ENCODE measurements at regions not wholly inside any gene's neighbourhood (a gene's known extent, or its start where the extent isn't known, plus 50 kb on each side); places are given as distances from the start of the nearest gene placed in this dataset.

- no peak for DNase-seq
- intact Hi-C loops (cut with DNase I) = no loop called here
- Histone ChIP-seq H3K27ac (no peak overlapping the region), H3K4me3 (no peak overlapping the region), H3K36me3 (no peaks in the 10 kb centered on the region), H3K9me3 (no peaks in the 10 kb centered on the region), H3K27me3 (ENCODE audit: low read depth) (peaks cover 8% of the 10 kb centered on the region), H3K4me1 (no peaks in the 10 kb centered on the region)
- no peak for ATAC-seq
- no peak for TF ChIP-seq CTCF (IDR thresholded peaks at IDR 0.05)
These were observed 291.3 kb downstream of the OMA1 start for GRCh38 chr1:58255192-58255591.

GRCh38 chr1:58251430-58252073 lies 295.0 kb downstream of the OMA1 start:
- intact Hi-C loops (cut with DNase I) = no loop called here
- Histone ChIP-seq H3K9me3 (no peaks in the 10 kb centered on the region), H3K4me1 (peaks cover 5% of the 10 kb centered on the region), H3K4me3 (no peak overlapping the region), H3K27me3 (ENCODE audit: low read depth) (peaks cover 32% of the 10 kb centered on the region), H3K27ac (no peak overlapping the region), H3K36me3 (no peaks in the 10 kb centered on the region)
- TF ChIP-seq CTCF (IDR thresholded peaks at IDR 0.05) = no peak
- ATAC-seq (no peak), DNase-seq (no peak)

- H3K36me3 ChIP-seq = no peaks in the 10 kb centered on the region
- no peaks in the 10 kb centered on the region for H3K9me3 ChIP-seq
- intact Hi-C loops (cut with DNase I) = no loop called here
- DNase-seq (no peak), ATAC-seq (no peak)
- peaks cover 5% of the 10 kb centered on the region for H3K4me1 ChIP-seq
- peaks cover 35% of the 10 kb centered on the region for H3K27me3 ChIP-seq (ENCODE audit: low read depth)
- no peak overlapping the region for H3K27ac ChIP-seq
- no peak for TF ChIP-seq CTCF (IDR thresholded peaks at IDR 0.05)
- no peak overlapping the region for H3K4me3 ChIP-seq
These were observed 296.0 kb downstream of the OMA1 start for GRCh38 chr1:58250587-58250948.

DNA sequence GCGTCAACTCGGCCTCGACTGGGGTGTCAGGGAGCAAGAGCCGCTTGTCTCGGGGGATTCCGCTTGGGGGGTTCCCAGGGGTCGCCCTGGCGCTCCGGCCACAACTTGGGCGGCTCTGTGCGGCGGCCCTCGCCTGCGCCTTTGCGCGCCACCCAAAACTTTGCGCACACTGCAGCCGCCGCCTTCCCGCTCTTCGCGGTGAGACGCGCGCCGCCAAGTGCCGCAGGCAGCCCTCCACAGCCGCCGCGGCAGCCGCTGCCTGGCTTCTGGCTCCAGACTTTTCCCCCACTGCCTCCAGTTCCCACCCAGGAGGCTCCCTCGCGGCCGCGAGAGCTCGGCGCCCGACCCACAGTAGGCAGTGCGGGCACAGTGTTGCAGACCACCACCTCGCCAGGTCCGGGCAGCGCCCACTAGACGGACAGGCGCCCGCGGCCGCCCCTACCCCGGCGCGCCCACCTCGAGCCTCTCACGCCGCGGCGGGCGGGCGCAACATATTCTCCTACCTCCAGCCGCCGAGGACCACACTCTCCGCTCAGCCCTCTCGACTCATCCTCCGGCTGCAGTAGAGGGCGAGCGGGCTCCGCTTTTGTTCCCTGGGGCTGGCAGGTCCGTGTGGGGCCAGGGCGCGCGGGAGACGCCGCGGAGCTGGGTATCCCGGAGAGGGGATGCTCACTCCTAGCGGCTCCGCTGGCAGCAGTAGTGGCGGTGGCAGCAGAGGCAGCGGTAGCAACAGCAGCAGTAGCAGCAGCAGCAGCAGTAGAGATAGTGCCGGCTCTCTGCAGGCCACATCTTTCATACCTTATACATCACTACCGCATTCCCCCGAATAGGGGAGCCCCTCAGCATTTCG lies 296.6 kb downstream of the OMA1 start:
- no peak for DNase-seq
- peak; percentile 33 to 40 for ATAC-seq
- peak overlapping the region; percentile 12 for H3K4me3 ChIP-seq
- H3K36me3 ChIP-seq = no peaks in the 10 kb centered on the region
- no peak overlapping the region for H3K27ac ChIP-seq
- no peak for TF ChIP-seq CTCF (IDR thresholded peaks at IDR 0.05)
- H3K9me3 ChIP-seq = no peaks in the 10 kb centered on the region
- peaks cover 39% of the 10 kb centered on the region for H3K27me3 ChIP-seq (ENCODE audit: low read depth)
- peaks cover 5% of the 10 kb centered on the region for H3K4me1 ChIP-seq
- intact Hi-C loops (cut with DNase I) = no loop called here

GRCh38 chr1:58249388-58249736 lies 297.2 kb downstream of the OMA1 start:
- H3K4me1 ChIP-seq = peaks cover 5% of the 10 kb centered on the region
- intact Hi-C loops (cut with DNase I) = no loop called here
- no peak overlapping the region for H3K27ac ChIP-seq
- H3K9me3 ChIP-seq = no peaks in the 10 kb centered on the region
- no peak for TF ChIP-seq CTCF (IDR thresholded peaks at IDR 0.05)
- H3K27me3 ChIP-seq (ENCODE audit: low read depth) = peaks cover 43% of the 10 kb centered on the region
- no peaks in the 10 kb centered on the region for H3K36me3 ChIP-seq
- H3K4me3 ChIP-seq = no peak overlapping the region
- ATAC-seq = no peak
- DNase-seq = no peak
